GM21423 (cell line): ENCODE measurements at regions not wholly inside any gene's neighbourhood (a gene's known extent, or its start where the extent isn't known, plus 50 kb on each side); places are given as distances from the start of the nearest gene placed in this dataset.

ENCODE experiments used
- ATAC-seq: cut with Tn5 transposase; IDR thresholded peaks from one replicate; pipeline ENCODE4 v1.9.1; 2021; ENCODE audit warnings: mild to moderate bottlenecking, moderate library complexity; ENCODE audit not compliant: unreplicated experiment

- no peak for ATAC-seq
These were observed 61.6 kb upstream of the TOP3B start for GRCh38 chr22:22044153-22044552.

GRCh38 chr22:22043296-22044078 is 60.9 kb upstream of the TOP3B start:
- ATAC-seq, result no peak

GRCh38 chr22:22042599-22043295 is 60.2 kb upstream of the TOP3B start:
- no peak for ATAC-seq

- ATAC-seq, result no peak
These were observed 59.4 kb upstream of the TOP3B start for GRCh38 chr22:22042009-22042408.

GRCh38 chr22:22040908-22041307 is 58.3 kb upstream of the TOP3B start:
- ATAC-seq, result no peak

- no peak for ATAC-seq
These were observed 57.9 kb upstream of the TOP3B start for GRCh38 chr22:22040472-22040871.

- ATAC-seq, result no peak
These were observed 56.9 kb upstream of the TOP3B start for GRCh38 chr22:22039286-22040074.

- ATAC-seq, result no peak
These were observed 55.7 kb upstream of the TOP3B start for GRCh38 chr22:22038178-22038880.

- ATAC-seq, result no peak
These were observed 55.2 kb upstream of the TOP3B start for GRCh38 chr22:22037740-22038139.

GRCh38 chr22:22037229-22037628 is 54.6 kb upstream of the TOP3B start:
- ATAC-seq, result no peak

GRCh38 chr22:22036588-22036987 is 54.0 kb upstream of the TOP3B start:
- ATAC-seq, result no peak

GRCh38 chr22:22035771-22036314 is 53.3 kb upstream of the TOP3B start:
- ATAC-seq, result no peak

- ATAC-seq, result no peak
These were observed 52.6 kb upstream of the TOP3B start for GRCh38 chr22:22035203-22035602.

GRCh38 chr22:22034469-22035132 is 52.0 kb upstream of the TOP3B start:
- no peak for ATAC-seq

GRCh38 chr22:22033803-22034468 is 51.3 kb upstream of the TOP3B start:
- ATAC-seq, result no peak

GRCh38 chr22:22032906-22033802 is 50.6 kb upstream of the TOP3B start:
- ATAC-seq, result no peak

GRCh38 chr22:22032099-22032905 is 49.7 kb upstream of the TOP3B start:
- no peak for ATAC-seq
